Natural killer cell treated with Interleukin-12 subunit alpha and Interleukin-12 subunit beta and Interleukin-15 and Interleukin-18, amount 100 ng/mL, for 72 hours (primary cell): ENCODE measurements at regions not wholly inside any gene's neighbourhood (a gene's known extent, or its start where the extent isn't known, plus 50 kb on each side); places are given as distances from the start of the nearest gene placed in this dataset.

Source experiments
- ATAC-seq, 2 donors: fragments of 150-1000 bp; cut with Tn5 transposase in 1 of 2; sonication (Bioruptor Pico), chemical (Tn5 transposase) in 1 of 2; 2 replicates each; pipeline ENCODE4 v1.10.0; 2021
- DNase-seq: peaks from one replicate; pipeline ENCODE4 v3.0.0; 2022; ENCODE audit warnings: low spot score
- H3K27ac Mint-ChIP-seq, 2 donors: 1 replicate in 1 of 2; 2 replicates in 1 of 2; pipeline ENCODE4 v1.8.0; 2022; ENCODE audit warnings: mixed read lengths in 2 of 2, mild to moderate bottlenecking in 1 of 2, moderate library complexity in 1 of 2
- H3K27me3 Mint-ChIP-seq, 2 donors: 1 replicate in 1 of 2; 2 replicates in 1 of 2; pipeline ENCODE4 v1.8.0; 2022; ENCODE audit warnings: mixed read lengths in 2 of 2
- H3K36me3 Mint-ChIP-seq: one replicate; pipeline ENCODE4 v1.8.0; 2022; ENCODE audit warnings: mixed read lengths
- H3K4me1 Mint-ChIP-seq, 2 donors: 1 replicate in 1 of 2; 2 replicates in 1 of 2; pipeline ENCODE4 v1.8.0; 2022; ENCODE audit warnings: low read depth in 2 of 2, mixed read lengths in 2 of 2, mild to moderate bottlenecking in 1 of 2
- H3K4me3 Mint-ChIP-seq: one replicate; pipeline ENCODE4 v1.8.0; 2022; ENCODE audit warnings: mixed read lengths
- H3K9me3 Mint-ChIP-seq: 2 replicates; pipeline ENCODE4 v1.8.0; 2022; ENCODE audit warnings: mixed read lengths

DNA sequence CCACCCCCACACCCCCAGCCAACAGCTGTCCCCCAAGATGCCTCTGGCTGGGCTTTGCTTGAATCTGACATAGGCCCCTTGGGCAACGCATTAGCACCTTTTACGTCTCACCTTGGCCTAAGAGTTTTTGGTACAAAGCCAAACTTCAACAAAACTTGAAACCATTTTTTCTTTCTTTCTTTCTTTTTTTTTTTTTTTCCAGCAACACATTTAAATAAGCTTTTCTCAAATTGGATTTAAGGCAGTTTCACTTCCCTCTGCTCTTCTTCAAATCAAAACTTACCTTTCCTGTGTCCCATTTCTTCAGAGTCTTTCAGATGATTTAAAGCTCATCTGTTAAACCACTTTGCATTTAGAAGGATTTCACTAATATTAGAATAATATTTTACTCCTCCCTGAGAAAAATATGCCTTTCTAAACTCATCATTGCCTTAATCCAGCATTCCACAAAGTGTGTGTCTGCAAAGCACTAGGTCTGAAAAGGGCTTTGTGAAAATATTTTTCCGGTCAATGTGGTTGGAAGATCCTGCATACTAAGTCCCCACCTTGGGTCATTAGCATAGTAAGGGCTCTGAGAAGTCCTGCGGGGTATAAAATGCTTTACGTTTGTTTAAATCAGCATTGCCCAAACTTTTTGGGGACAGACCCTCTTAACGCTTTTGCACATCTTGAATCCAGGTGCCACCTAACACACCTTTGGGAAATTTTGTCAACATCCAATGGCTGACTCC lies 217.0 kb downstream of the TLE3 start:
- no peaks in the 10 kb centered on the region for H3K36me3 Mint-ChIP-seq
- no peak overlapping the region for H3K4me3 Mint-ChIP-seq

DNA sequence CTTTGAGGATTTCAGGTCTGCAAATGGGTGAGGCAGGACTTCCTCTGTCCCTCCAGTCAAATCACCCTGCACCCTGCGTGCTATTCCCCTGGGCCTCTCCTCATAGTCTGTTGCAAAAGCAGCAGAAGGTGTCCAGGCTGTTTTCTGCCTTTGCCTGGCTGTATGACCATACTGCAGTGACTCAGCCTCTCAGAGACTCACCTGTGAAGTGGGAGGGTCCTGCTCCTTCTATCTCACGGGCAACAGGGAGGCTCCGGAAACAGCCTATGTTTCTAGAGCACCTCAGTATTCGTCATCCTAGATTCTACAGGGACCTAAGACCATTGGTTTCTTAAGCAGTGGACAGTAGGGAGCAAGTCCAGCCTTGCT lies 216.4 kb downstream of the TLE3 start:
- no peak for ATAC-seq
- H3K27me3 Mint-ChIP-seq, result peaks cover 7 to 13% of the 10 kb centered on the region in 2 donors
- H3K4me1 Mint-ChIP-seq, result no peaks in the 10 kb centered on the region
- H3K27ac Mint-ChIP-seq, result no peak overlapping the region
- no peaks in the 10 kb centered on the region for H3K36me3 Mint-ChIP-seq
- H3K9me3 Mint-ChIP-seq, result no peaks in the 10 kb centered on the region
- no peak overlapping the region for H3K4me3 Mint-ChIP-seq
- DNase-seq, result no peak

More for the DNA sequence above, 217.0 kb downstream of the TLE3 start:
- H3K4me1 Mint-ChIP-seq, result no peaks in the 10 kb centered on the region
- no peak for DNase-seq
- H3K9me3 Mint-ChIP-seq, result no peaks in the 10 kb centered on the region
- no peak for ATAC-seq
- no peak overlapping the region for H3K27ac Mint-ChIP-seq
- peaks cover 6 to 9% of the 10 kb centered on the region in 2 donors for H3K27me3 Mint-ChIP-seq

DNA sequence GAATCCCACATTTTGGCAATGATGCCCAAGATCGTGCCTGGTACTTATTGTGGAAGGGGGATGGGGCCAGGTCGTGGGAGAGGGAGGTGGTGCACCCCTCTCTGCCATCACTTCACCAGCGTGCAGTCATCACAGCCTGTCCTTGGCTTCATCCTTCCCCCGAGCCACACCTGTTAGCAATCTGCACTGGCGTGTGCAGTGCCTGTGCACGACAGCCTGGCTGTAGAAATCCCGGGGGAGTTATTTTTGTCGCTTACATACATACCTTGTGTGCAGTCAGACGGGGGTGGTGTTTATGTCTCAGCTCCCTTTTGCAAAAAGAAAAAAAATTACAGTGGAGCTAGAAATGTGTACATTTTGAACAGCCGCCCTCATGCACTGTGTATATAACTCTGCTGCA lies 216.0 kb downstream of the TLE3 start:
- Mint-ChIP-seq H3K4me1 (no peaks in the 10 kb centered on the region), H3K4me3 (no peak overlapping the region), H3K27ac (no peak overlapping the region), H3K27me3 (peaks cover 7 to 16% of the 10 kb centered on the region in 2 donors), H3K9me3 (no peaks in the 10 kb centered on the region), H3K36me3 (no peaks in the 10 kb centered on the region)
- ATAC-seq (no peak), DNase-seq (no peak)

DNA sequence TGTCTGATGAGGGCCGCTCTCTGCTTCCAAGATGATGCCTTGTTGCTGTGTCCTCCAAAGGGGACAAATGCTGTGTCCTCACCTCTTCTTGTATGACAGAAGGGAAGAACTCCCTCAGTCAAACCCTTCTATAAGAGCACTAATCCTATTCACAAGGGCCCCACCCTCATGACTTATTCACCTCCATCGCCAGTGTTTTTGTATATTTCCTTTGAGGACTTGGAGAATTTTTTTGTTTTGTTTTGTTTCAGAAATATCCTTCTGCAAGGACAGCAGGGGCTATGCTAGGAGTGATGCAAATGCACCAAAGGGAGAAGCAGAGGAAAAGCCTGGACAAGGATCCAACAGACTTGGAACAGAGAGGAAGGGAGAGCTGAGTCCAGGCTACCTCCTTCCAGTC lies 214.4 kb downstream of the TLE3 start:
- Mint-ChIP-seq H3K27me3 (peaks cover 16 to 25% of the 10 kb centered on the region in 2 donors), H3K4me1 (peaks cover 0 to 4% of the 10 kb centered on the region in 2 donors), H3K4me3 (no peak overlapping the region), H3K9me3 (no peaks in the 10 kb centered on the region), H3K27ac (no peak overlapping the region), H3K36me3 (no peaks in the 10 kb centered on the region)
- DNase-seq (no peak), ATAC-seq (no peak)

DNA sequence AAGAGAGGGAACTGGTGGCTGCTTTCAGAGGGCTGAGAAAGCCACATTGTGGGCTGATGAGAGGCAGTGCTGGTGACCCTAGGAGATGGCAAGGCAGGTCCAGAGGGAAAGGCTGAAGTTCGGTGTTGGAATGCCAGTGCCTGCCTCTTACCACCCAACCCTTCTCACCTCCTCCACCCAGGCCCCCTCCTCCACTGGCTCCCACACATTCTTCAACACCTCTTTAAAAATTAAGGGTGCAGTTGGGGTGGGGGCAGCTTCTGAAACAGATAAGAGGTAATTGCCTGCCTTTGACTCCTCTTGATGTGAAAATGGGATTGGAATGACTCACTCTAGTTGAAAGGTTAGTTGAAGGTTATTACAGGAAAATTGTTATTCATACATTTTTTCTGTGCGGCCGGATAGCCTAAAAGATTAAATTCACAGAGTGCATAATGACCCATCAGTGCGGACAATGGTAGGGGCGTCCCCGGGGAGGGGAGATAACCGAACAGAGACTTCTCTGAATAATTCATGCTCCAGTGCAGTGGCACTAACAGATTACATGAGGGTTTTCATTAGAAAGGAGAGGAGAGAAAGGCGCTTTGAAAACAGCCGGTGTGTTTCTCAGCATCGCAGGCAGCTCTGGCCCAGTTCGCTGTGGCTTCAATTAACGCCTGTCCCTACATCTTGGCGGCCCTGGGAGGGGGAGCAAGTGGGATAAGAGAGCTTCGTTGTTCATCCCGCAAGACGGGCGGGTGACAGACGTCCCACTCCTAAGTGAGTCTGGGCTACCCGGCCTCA lies 212.4 kb downstream of the TLE3 start:
- no peaks in the 10 kb centered on the region for H3K36me3 Mint-ChIP-seq
- H3K9me3 Mint-ChIP-seq, result no peaks in the 10 kb centered on the region
- ATAC-seq (no peak), DNase-seq (no peak)
- H3K4me1 Mint-ChIP-seq, result peaks cover 0 to 4% of the 10 kb centered on the region in 2 donors
- peaks cover 16 to 25% of the 10 kb centered on the region in 2 donors for H3K27me3 Mint-ChIP-seq
- no peak overlapping the region for H3K27ac Mint-ChIP-seq
- H3K4me3 Mint-ChIP-seq, result no peak overlapping the region

DNA sequence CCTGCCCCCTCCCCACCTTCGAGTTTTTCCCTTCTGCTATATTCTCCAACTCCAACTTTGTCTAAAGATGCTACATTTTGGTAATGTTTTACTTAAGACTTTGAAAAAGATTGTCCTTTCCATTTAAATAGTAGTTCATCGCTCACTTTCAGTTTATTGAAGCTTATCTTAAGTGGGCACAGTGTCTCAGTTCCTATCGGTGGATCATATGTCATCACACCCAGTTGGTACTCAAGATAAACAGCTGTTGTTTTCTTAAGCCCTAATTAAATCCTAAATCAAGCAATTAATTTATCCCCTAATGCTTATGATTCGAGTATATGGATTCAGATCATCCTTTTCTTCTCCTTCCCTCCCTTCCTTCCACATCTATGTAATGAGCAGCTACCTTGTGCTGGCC lies 210.7 kb downstream of the TLE3 start:
- Mint-ChIP-seq H3K4me1 (peaks cover 0 to 4% of the 10 kb centered on the region in 2 donors), H3K27me3 (peaks cover 16 to 27% of the 10 kb centered on the region in 2 donors), H3K36me3 (no peaks in the 10 kb centered on the region), H3K27ac (no peak overlapping the region), H3K9me3 (no peaks in the 10 kb centered on the region), H3K4me3 (no peak overlapping the region)
- DNase-seq (no peak), ATAC-seq (no peak)

DNA sequence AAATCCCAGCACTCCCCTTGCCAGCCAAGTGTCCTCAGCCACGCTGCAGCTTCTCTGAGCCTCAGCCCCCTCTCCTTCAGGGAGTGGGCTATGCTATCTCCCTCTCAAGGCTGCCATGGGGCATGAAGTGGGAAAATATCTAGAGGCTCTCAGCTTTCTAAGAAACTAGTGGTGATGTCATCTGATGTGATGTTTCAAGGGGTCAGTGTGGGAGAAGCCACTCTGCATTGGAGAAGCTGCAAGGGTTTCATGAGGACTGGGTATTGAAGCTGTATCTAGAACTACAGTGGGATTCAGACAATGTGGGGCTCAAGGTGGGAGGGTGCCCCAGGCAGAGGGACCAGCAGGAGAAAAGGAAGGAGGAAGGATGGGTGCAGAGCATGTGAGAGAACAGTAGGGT lies 210.2 kb downstream of the TLE3 start:
- Mint-ChIP-seq H3K36me3 (no peaks in the 10 kb centered on the region), H3K4me1 (peaks cover 0 to 4% of the 10 kb centered on the region in 2 donors), H3K27me3 (peaks cover 16 to 27% of the 10 kb centered on the region in 2 donors), H3K27ac (no peak overlapping the region), H3K4me3 (no peak overlapping the region), H3K9me3 (no peaks in the 10 kb centered on the region)
- no peak for ATAC-seq
- DNase-seq, result no peak

DNA sequence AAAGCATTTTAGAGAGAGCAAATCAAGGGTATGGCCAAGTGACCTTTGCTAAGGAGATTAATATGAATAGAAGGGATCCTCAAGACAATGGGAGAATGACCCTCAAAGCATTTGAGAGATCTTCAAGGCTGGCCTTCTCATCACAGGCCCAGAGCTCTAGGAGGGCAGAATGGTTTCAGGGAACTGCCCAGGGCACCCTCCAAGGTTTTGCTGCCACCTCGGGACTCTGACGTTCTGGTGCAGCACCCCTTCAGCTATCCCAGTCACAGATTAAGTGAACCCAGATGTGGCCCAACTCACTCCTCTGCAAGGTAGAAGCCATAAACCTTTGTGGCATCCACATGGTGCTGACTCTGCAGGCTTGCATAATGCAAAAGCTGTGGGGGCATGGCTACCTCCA lies 209.3 kb downstream of the TLE3 start:
- H3K4me1 Mint-ChIP-seq, result peaks cover 0 to 4% of the 10 kb centered on the region in 2 donors
- ATAC-seq (no peak), DNase-seq (no peak)
- no peaks in the 10 kb centered on the region for H3K9me3 Mint-ChIP-seq
- H3K36me3 Mint-ChIP-seq, result no peaks in the 10 kb centered on the region
- H3K4me3 Mint-ChIP-seq, result no peak overlapping the region
- no peak overlapping the region for H3K27ac Mint-ChIP-seq
- H3K27me3 Mint-ChIP-seq, result peaks cover 16 to 31% of the 10 kb centered on the region in 2 donors

DNA sequence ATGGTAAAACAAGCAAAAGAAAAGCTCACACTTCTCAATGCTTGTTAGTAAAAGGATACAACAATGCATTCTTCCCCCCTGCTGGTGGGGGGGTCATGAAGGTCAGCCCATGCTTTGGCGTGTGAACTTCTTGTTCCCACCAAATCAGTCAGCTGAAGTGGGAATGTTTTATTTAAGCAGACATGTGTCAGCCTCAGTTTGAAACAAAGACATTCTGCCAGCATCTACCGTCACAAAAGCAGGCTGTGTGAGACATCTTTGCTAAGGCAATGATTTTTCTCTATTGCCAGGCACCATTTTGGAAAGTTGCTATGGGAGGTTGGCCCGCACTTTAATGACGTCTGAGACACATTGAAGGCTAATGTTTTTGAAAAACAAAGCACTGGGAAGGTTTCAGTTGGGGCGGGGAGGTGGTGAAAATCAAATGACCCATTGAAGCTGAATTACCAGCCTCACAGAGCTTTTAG lies 206.6 kb downstream of the TLE3 start:
- H3K9me3 Mint-ChIP-seq, result peaks cover 5% of the 10 kb centered on the region
- no peak overlapping the region for H3K27ac Mint-ChIP-seq
- DNase-seq, result no peak
- no peaks in the 10 kb centered on the region for H3K36me3 Mint-ChIP-seq
- no peak overlapping the region for H3K4me3 Mint-ChIP-seq
- no peak for ATAC-seq
- peaks cover 26 to 38% of the 10 kb centered on the region in 2 donors for H3K27me3 Mint-ChIP-seq
- peaks cover 0 to 4% of the 10 kb centered on the region in 2 donors for H3K4me1 Mint-ChIP-seq

DNA sequence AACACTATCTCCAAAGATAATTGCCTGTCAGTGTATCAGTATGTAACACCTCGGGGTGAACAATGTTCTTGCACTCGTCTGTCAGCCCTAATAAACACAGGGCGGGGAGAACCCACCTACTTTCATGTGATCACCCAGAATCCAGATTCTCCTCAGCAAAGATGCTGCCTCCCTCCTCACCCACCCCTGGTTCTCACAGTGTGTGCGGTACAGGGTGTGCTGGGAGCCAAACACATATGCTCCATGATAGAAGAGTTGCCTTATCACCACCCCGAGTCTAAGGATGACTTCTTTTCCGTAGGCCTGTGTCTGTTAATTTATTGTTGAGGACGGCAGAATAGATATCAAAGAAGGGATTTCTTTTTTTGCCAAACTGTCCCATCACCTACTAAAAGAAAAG lies 206.1 kb downstream of the TLE3 start:
- ATAC-seq (no peak), DNase-seq (no peak)
- Mint-ChIP-seq H3K36me3 (no peaks in the 10 kb centered on the region), H3K27ac (no peak overlapping the region), H3K27me3 (peaks cover 29 to 35% of the 10 kb centered on the region in 2 donors), H3K4me1 (peaks cover 0 to 4% of the 10 kb centered on the region in 2 donors), H3K9me3 (peaks cover 5% of the 10 kb centered on the region), H3K4me3 (no peak overlapping the region)

DNA sequence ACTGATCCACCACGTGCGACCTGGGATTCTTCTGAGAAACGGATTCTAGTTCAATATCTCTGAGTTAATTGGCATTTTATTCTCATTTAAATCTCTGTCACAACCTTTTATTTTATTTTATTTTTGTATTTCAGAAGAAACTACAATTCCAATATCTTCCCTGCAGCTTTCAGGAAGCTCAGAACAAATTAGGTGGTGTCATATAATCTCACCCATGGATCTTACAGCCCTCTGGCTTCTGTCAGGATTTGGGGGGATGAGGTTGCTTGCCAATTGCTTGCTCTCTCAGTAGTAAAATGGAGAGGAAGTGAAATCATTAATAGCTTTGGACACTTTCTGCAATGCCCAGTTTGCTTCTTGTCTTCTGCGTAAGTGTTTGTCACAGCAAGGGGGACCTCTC lies 205.4 kb downstream of the TLE3 start:
- no peak for ATAC-seq
- H3K4me3 Mint-ChIP-seq, result no peak overlapping the region
- DNase-seq, result no peak
- peaks cover 29 to 33% of the 10 kb centered on the region in 2 donors for H3K27me3 Mint-ChIP-seq
- no peak overlapping the region for H3K27ac Mint-ChIP-seq
- peaks cover 0 to 4% of the 10 kb centered on the region in 2 donors for H3K4me1 Mint-ChIP-seq
- H3K9me3 Mint-ChIP-seq, result peaks cover 5% of the 10 kb centered on the region
- no peaks in the 10 kb centered on the region for H3K36me3 Mint-ChIP-seq

DNA sequence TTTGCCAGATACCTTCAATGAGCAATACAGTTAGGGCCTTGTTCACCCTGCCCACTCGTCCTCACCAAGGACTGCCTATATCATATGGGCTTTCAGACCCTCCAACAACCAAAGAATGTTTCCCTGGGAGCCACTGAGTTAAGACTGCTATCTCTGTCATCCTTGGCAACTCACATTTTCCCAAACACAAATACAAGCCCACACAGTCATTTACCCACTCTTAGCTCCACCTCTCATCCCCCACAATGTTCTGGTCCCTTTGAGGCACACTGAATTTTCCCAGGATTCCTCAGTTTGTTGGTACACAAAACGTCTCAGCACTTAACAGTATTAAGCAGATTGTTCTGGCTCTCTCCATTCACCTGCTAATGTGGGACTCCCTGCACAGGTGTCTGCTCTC lies 204.6 kb downstream of the TLE3 start:
- Mint-ChIP-seq H3K4me1 (no peaks in the 10 kb centered on the region), H3K9me3 (peaks cover 5% of the 10 kb centered on the region), H3K27ac (no peak overlapping the region), H3K4me3 (no peak overlapping the region), H3K27me3 (peaks cover 21 to 32% of the 10 kb centered on the region in 2 donors), H3K36me3 (no peaks in the 10 kb centered on the region)
- no peak for DNase-seq
- ATAC-seq, result no peak

DNA sequence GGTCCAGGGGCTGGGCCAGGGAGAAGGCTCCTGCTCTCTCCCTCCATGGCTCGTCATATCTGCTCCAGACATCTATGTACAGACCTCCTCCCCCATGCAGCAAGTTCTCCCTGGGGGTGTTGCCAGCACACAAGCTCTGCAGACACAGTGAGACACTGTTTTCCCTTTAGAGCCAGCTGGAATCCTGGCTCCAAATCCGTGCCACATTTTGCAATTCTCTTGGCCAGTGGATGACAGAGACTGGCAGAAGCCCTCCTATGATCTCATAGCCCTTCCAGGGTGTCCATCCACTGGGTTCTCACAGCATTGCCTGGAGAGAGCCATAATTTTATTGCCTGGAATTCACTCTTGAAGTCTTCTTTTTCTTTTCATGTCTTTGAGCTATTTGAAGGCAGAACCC lies 203.9 kb downstream of the TLE3 start:
- peaks cover 5% of the 10 kb centered on the region for H3K9me3 Mint-ChIP-seq
- H3K27ac Mint-ChIP-seq, result no peak overlapping the region
- no peak overlapping the region for H3K4me3 Mint-ChIP-seq
- H3K36me3 Mint-ChIP-seq, result no peaks in the 10 kb centered on the region
- peaks cover 20 to 33% of the 10 kb centered on the region in 2 donors for H3K27me3 Mint-ChIP-seq
- H3K4me1 Mint-ChIP-seq, result no peaks in the 10 kb centered on the region
- ATAC-seq, result no peak
- no peak for DNase-seq

DNA sequence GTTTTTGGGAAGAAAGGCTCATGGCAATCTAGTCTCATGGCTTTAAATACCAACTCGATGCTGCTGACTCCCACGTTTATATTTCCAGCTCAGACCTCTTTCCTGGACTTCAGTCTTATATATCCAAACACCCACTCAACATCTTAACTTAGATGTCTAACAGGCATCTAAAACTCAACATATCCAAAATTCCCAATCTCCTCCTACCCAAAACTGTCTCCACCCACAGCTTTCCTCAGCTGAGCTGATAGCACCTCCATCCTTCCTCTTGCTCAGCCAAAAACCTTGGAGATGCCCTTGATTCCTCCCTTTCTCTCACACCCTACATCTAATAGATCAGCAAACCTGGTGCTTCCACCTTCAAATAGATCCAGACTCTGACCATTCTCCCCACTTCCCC lies 202.5 kb downstream of the TLE3 start:
- peaks cover 20 to 35% of the 10 kb centered on the region in 2 donors for H3K27me3 Mint-ChIP-seq
- no peak overlapping the region for H3K27ac Mint-ChIP-seq
- no peaks in the 10 kb centered on the region for H3K36me3 Mint-ChIP-seq
- no peak for ATAC-seq
- no peak for DNase-seq
- no peak overlapping the region for H3K4me3 Mint-ChIP-seq
- H3K9me3 Mint-ChIP-seq, result peaks cover 5% of the 10 kb centered on the region
- no peaks in the 10 kb centered on the region for H3K4me1 Mint-ChIP-seq
